ENCODE measurements at regions not wholly inside any gene's neighbourhood (a gene's known extent, or its start where the extent isn't known, plus 50 kb on each side); places are given as distances from the start of the nearest gene placed in this dataset.

GRCh38 chr5:110297152-110297670 is 429.3 kb downstream of the TMEM232 start:
- TF ChIP-seq CTCF (IDR thresholded peaks at IDR 0.05): no peak
- TF ChIP-seq POLR2A (IDR thresholded peaks at IDR 0.05): no peak
- TF ChIP-seq POLR2AphosphoS5 (IDR thresholded peaks at IDR 0.05; ENCODE audit: insufficient read depth in 1 of 2, low read depth in 1 of 2): no peak
